LNCaP clone FGC (cell line): ENCODE measurements at regions not wholly inside any gene's neighbourhood (a gene's known extent, or its start where the extent isn't known, plus 50 kb on each side); places are given as distances from the start of the nearest gene placed in this dataset.
A peak's percentile ranks its signal among the peaks of the same experiment; 100 is the strongest.
"Not testable (repeated sequence)": the region's sequence is repeated elsewhere in the genome, so short reads cannot be mapped to it uniquely, and the experiment has no call there.

Experiments used
- DNase-seq: peaks from one replicate; pipeline ENCODE4 v3.0.0-alpha.2; 2011; ENCODE audit warnings: low read depth
- H3K4me3 ChIP-seq: 2 replicates; pipeline ENCODE4 v1.5.1; 2011; ENCODE audit warnings: mild to moderate bottlenecking, low read depth, low read length, control low read depth
- TF ChIP-seq, protein P1 (sequence below): IDR thresholded peaks from 2 replicates; pipeline ENCODE4 v1.5.1; 2012; ENCODE audit warnings: mild to moderate bottlenecking; ENCODE audit not compliant: control insufficient read depth, insufficient read depth; ENCODE audit errors: extremely low read depth

- DNase-seq, result no peak
- TF ChIP-seq, protein P1, sequence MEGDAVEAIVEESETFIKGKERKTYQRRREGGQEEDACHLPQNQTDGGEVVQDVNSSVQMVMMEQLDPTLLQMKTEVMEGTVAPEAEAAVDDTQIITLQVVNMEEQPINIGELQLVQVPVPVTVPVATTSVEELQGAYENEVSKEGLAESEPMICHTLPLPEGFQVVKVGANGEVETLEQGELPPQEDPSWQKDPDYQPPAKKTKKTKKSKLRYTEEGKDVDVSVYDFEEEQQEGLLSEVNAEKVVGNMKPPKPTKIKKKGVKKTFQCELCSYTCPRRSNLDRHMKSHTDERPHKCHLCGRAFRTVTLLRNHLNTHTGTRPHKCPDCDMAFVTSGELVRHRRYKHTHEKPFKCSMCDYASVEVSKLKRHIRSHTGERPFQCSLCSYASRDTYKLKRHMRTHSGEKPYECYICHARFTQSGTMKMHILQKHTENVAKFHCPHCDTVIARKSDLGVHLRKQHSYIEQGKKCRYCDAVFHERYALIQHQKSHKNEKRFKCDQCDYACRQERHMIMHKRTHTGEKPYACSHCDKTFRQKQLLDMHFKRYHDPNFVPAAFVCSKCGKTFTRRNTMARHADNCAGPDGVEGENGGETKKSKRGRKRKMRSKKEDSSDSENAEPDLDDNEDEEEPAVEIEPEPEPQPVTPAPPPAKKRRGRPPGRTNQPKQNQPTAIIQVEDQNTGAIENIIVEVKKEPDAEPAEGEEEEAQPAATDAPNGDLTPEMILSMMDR, result no peak
- no peak overlapping the region for H3K4me3 ChIP-seq
Observed at GRCh38 chr15:100732211-100733055, 130.0 kb downstream of the ASB7 start.

DNA sequence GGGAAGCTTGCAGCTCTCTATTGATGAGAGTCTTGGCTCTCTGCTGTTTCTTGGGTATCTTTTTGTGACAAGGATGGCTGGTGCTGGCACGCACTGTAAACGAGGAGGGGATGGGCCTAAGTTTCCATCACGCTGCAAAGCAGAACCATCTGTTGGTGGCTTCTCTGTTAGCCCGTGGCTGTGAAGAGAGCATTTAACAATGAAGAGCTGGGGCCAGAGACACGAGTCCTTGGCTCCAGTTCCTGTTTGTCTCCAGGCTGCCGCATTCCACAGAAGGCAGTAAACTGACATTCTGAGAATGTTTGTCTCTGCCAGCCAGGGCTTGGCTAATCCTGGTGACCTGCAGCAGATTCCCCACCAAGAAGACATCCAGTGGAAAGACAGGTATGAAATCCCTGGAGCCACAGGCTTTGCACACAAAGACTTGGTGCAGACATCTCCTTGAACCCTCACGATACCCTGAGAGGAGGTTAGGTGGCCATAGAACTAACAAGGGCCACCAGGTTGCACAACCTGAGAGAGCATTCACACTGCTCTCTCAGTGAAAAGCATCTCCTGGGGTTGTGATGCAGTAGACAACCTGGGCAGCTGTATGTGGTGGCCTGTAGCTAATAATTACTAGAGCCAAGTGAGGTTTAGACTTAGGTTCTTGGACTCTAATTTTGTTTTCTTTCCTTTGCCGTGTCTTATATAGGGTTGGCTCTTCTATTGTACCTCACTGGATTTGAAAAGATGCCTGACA is 130.9 kb downstream of the ASB7 start:
- peak; percentile 54 for DNase-seq
- TF ChIP-seq, protein P1, result no peak

GRCh38 chr15:100733843-100734185 is 131.4 kb downstream of the ASB7 start:
- not testable (repeated sequence) for DNase-seq, H3K4me3 ChIP-seq

More for the DNA sequence above, 130.9 kb downstream of the ASB7 start:
- no peak overlapping the region for H3K4me3 ChIP-seq

GRCh38 chr15:100734586-100734985 is 132.2 kb downstream of the ASB7 start:
- TF ChIP-seq, protein P1, result no peak
- no peak for DNase-seq

GRCh38 chr15:100735129-100736053 is 133.0 kb downstream of the ASB7 start:
- DNase-seq, result no peak
- no peak overlapping the region for H3K4me3 ChIP-seq
- TF ChIP-seq, protein P1, result no peak

More at GRCh38 chr15:100734586-100734985, 132.2 kb downstream of the ASB7 start:
- no peak overlapping the region for H3K4me3 ChIP-seq

GRCh38 chr15:100737214-100737613 is 134.8 kb downstream of the ASB7 start:
- DNase-seq, result no peak
- H3K4me3 ChIP-seq, result no peak overlapping the region
- TF ChIP-seq, protein P1, result no peak
